Breast epithelium (tissue), 4 donors: ENCODE measurements at regions not wholly inside any gene's neighbourhood (a gene's known extent, or its start where the extent isn't known, plus 50 kb on each side); places are given as distances from the start of the nearest gene placed in this dataset.

ENCODE experiments used
- DNase-seq, 2 donors: peaks; one replicate each; pipeline ENCODE4 v3.0.0-alpha.2; 2019; ENCODE audit warnings: low spot score in 2 of 2
- H3K27ac ChIP-seq, 2 donors: fragments of 200-600 bp; sonication (generic) in 1 of 2; one replicate each; pipeline ENCODE4 v1.5.1; 2016 to 2019; ENCODE audit warnings: mild to moderate bottlenecking in 1 of 2
- H3K27me3 ChIP-seq, 2 donors: fragments of 200-600 bp; sonication (generic) in 1 of 2; one replicate each; pipeline versions ENCODE4 v1.5.1 to v1.6.0; 2017 to 2019; ENCODE audit warnings: control low read depth in 1 of 2, mild to moderate bottlenecking in 1 of 2
- H3K36me3 ChIP-seq: fragments of 200-600 bp; one replicate; pipeline ENCODE4 v1.5.1; 2019
- H3K4me1 ChIP-seq, 2 donors: fragments of 200-600 bp; sonication (generic); one replicate each; pipeline ENCODE4 v1.5.1; 2016 to 2019; ENCODE audit warnings: control low read depth in 1 of 2
- H3K4me3 ChIP-seq, 3 donors: fragments of 200-600 bp; sonication (generic); 1 replicate in 2 of 3; 2 replicates in 1 of 3; pipeline ENCODE4 v1.5.1; 2016 to 2019; ENCODE audit warnings: mild to moderate bottlenecking in 3 of 3, moderate library complexity in 2 of 3
- H3K9me3 ChIP-seq, 2 donors: fragments of 200-600 bp; sonication (generic) in 1 of 2; one replicate each; pipeline ENCODE4 v1.5.1; 2016 to 2019; ENCODE audit warnings: control low read depth in 1 of 2
- POLR2A ChIP-seq: fragments of 450-650 bp; IDR thresholded peaks from one replicate; pipeline ENCODE4 v1.6.1; 2016; ENCODE audit warnings: antibody characterized with exemption, mild to moderate bottlenecking, moderate library complexity
- POLR2AphosphoS5 ChIP-seq, 3 donors: sonication (generic); formaldehyde crosslinking; IDR thresholded peaks; one replicate each; pipeline ENCODE4 v1.6.1; 2017; ENCODE audit warnings: antibody characterized with exemption in 3 of 3
- intact Hi-C: fragments of 100-400 bp; cut with DNase I; formaldehyde crosslinking; loops from one replicate; pipeline ENCODE4 v1.15.1; 2023; ENCODE audit warnings: low total_unique reads
- TF ChIP-seq, protein P1 (sequence below), 3 donors: fragments of 450-650 bp; IDR thresholded peaks; one replicate each; pipeline ENCODE4 v1.5.1; 2016 to 2017; ENCODE audit warnings: antibody characterized with exemption in 3 of 3, mild to moderate bottlenecking in 3 of 3, moderate library complexity in 3 of 3

DNA sequence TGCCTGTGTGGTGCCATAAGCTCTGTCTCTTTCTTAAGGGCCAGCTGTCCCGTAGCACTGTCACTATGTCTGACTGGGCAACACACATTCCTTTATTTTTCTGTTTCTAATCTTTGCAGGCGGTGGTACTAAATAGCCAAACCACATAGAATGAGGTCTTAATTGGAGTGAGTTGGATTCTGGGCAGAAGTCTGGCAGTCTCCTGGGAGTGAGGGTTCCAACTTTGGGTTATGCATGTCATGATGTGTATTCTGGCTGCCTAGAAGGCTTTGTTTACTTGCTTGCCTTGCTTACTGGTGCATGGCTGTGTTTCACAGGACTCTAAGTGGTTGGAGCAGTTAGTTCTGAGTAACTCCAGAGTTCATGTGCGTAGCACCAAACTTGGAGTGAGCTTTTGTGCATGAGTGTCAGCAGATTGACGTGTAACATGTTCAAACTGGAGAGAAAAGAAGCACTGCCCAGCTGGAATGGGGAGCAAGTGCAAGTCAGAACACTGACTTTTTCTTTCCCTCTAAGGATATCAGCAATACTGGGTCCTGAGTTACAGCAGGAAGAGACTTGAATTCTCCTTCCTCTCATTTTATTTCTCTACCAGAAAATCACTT is 185.8 kb downstream of the PCSK1 start:
- no peaks in the 10 kb centered on the region for H3K27me3 ChIP-seq
- H3K36me3 ChIP-seq, result no peaks in the 10 kb centered on the region
- peak in 1 of 2 donors; percentile 21 for DNase-seq
- TF ChIP-seq POLR2A (no peak), POLR2AphosphoS5 (IDR thresholded peaks at IDR 0.05) (peak in 1 of 3 donors; percentile 21)
- no peaks in the 10 kb centered on the region for H3K9me3 ChIP-seq
- intact Hi-C loops, result no loop called here
- H3K4me1 ChIP-seq, result no peaks in the 10 kb centered on the region
- H3K4me3 ChIP-seq, result no peak overlapping the region
- peak overlapping the region; percentile 64 to 71 for H3K27ac ChIP-seq

DNA sequence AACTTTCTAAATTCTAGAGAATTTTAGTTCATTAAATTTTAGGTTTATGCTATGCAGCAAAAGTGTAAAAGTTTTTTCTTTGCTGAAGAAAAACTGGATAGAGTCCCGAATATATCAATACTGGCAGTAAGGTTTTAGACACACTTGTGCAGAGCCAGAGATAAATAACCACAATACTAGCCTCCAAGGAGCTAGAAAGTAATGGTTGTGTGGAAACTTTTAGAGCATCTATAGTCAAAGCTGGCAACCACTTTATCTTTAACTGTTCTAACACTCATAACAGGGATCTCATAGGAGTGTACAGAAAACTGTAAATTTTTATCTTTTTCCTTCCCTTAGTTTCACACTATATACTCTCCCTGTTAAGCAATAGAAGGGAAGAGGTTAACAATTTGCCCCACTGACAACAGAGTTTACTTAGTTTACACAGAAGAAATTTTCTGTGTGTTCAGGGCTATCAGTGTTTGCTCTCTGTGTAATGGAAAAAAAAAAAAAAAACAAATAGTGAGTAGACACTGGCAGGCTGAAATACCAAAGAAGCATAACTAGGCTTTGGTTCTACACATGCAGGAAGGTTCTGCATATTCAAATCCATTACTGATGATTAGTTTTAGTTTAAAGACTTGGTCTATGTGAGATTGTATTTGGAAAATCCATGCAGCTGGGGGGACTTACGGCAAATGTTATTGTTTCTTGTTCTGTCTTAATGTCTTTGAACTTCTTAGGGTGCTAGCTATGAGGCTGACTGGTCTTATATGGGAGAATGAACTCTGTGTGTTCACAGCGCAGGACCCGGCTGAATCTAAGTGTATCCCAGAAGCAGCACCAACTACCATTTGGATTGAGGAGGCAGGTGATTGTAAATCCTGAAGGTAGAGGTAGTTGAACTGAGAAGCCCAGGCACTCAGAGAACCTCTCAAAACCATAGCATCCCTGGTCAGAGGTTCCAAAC is 187.6 kb downstream of the PCSK1 start:
- TF ChIP-seq POLR2A (no peak), POLR2AphosphoS5 (IDR thresholded peaks at IDR 0.05) (no peak)
- TF ChIP-seq, protein P1, sequence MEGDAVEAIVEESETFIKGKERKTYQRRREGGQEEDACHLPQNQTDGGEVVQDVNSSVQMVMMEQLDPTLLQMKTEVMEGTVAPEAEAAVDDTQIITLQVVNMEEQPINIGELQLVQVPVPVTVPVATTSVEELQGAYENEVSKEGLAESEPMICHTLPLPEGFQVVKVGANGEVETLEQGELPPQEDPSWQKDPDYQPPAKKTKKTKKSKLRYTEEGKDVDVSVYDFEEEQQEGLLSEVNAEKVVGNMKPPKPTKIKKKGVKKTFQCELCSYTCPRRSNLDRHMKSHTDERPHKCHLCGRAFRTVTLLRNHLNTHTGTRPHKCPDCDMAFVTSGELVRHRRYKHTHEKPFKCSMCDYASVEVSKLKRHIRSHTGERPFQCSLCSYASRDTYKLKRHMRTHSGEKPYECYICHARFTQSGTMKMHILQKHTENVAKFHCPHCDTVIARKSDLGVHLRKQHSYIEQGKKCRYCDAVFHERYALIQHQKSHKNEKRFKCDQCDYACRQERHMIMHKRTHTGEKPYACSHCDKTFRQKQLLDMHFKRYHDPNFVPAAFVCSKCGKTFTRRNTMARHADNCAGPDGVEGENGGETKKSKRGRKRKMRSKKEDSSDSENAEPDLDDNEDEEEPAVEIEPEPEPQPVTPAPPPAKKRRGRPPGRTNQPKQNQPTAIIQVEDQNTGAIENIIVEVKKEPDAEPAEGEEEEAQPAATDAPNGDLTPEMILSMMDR (IDR thresholded peaks at IDR 0.05), result no peak
- Histone ChIP-seq H3K4me3 (no peak overlapping the region), H3K9me3 (no peaks in the 10 kb centered on the region), H3K36me3 (no peaks in the 10 kb centered on the region), H3K27me3 (no peaks in the 10 kb centered on the region), H3K27ac (no peak overlapping the region), H3K4me1 (no peaks in the 10 kb centered on the region)
- intact Hi-C loops, result no loop called here
- no peak for DNase-seq

DNA sequence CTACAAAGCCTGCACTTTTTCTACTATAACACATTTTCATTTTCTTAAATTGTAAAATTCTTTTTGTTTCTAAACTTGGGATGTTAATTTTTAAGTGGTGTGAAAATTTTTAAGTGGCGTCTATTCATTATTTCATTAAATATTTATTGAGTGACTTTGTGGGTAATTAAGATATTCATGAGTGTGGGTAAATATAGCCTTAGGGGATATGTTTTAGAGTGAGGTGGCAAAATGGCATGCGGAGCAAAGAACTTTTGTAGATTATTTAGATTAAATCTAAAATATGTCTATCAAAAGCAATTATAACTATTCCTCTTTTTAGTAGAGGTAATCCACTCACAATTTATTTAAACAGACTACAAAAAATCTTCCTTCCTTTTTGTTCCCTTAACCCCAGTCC is 188.4 kb downstream of the PCSK1 start:
- DNase-seq, result no peak
- intact Hi-C loops, result no loop called here
- no peak for TF ChIP-seq POLR2A
- Histone ChIP-seq H3K27ac (no peak overlapping the region), H3K27me3 (no peaks in the 10 kb centered on the region), H3K9me3 (no peaks in the 10 kb centered on the region), H3K4me3 (no peak overlapping the region), H3K36me3 (no peaks in the 10 kb centered on the region), H3K4me1 (no peaks in the 10 kb centered on the region)

DNA sequence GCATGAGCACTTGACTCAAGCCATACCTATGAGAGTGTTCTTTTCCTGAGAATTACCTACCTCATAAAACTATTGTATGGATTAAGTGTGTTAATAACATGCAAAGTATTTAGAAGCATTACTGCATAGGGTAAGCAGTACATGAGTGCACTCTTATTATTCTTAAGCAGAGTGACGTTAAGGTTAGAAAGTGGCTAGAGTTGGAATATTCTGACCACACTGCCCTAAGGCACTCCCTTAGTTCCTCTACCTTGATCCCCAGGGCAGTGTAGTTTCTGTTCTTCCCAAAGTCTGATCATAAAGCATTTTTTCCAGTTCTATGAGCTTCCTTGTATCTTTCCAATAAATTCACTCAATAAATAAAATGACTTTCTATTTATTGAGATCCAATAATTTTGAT is 189.2 kb downstream of the PCSK1 start:
- no peaks in the 10 kb centered on the region for H3K4me1 ChIP-seq
- DNase-seq, result no peak
- H3K9me3 ChIP-seq, result no peaks in the 10 kb centered on the region
- TF ChIP-seq, protein P1 (IDR thresholded peaks at IDR 0.05), result no peak
- TF ChIP-seq POLR2AphosphoS5 (IDR thresholded peaks at IDR 0.05) (no peak), POLR2A (no peak)
- intact Hi-C loops, result no loop called here
- no peaks in the 10 kb centered on the region for H3K27me3 ChIP-seq
- H3K36me3 ChIP-seq, result no peaks in the 10 kb centered on the region
- no peak overlapping the region for H3K4me3 ChIP-seq
- no peak overlapping the region for H3K27ac ChIP-seq

DNA sequence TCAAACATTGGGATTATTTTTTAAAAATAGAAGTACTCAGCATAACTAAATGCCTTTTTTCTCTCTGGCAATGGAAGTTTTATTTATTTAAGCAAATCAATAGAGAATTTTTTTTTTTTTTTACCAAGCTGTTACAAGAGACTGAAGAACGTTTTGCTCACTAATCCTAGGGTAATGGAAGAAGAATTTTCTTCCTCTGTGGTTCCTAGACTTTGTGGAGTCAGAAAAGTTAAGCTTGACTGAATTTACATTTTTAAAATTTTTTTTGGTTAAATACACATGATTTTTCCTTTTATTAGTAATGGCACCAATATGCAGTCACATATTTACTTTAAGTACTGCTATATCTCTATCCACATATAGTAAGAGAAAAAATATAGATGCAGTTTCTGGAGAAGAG is 189.8 kb downstream of the PCSK1 start:
- no peaks in the 10 kb centered on the region for H3K36me3 ChIP-seq
- DNase-seq, result no peak
- intact Hi-C loops, result no loop called here
- TF ChIP-seq POLR2A (no peak), POLR2AphosphoS5 (IDR thresholded peaks at IDR 0.05) (no peak)
- TF ChIP-seq, protein P1 (IDR thresholded peaks at IDR 0.05), result no peak
- no peaks in the 10 kb centered on the region for H3K4me1 ChIP-seq
- no peaks in the 10 kb centered on the region for H3K27me3 ChIP-seq
- no peak overlapping the region for H3K27ac ChIP-seq
- no peaks in the 10 kb centered on the region for H3K9me3 ChIP-seq
- no peak overlapping the region for H3K4me3 ChIP-seq

DNA sequence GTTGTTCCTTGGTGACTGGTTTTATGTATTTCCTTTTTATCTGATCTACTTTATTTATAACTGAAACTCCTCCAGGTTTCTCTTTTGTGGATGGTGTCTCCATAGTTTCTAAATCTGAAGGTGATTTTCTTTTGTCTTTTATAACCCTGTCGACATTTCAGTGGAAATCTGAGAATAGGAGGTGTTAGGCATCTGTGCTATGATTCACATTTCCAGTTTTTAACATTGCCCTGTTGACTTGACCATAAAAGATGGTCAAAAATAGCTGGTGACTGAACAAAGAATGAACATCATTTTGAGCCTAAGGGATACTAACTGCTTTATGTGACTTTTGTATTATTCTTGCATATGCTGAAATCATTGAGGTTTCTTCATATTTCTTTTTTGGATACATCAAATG is 190.5 kb downstream of the PCSK1 start:
- no peak overlapping the region for H3K27ac ChIP-seq
- H3K9me3 ChIP-seq, result no peaks in the 10 kb centered on the region
- H3K36me3 ChIP-seq, result peaks cover 4% of the 10 kb centered on the region
- intact Hi-C loops, result no loop called here
- TF ChIP-seq, protein P1 (IDR thresholded peaks at IDR 0.05), result no peak
- TF ChIP-seq POLR2A (no peak), POLR2AphosphoS5 (IDR thresholded peaks at IDR 0.05) (no peak)
- no peaks in the 10 kb centered on the region for H3K4me1 ChIP-seq
- DNase-seq, result no peak
- H3K27me3 ChIP-seq, result no peaks in the 10 kb centered on the region
- no peak overlapping the region for H3K4me3 ChIP-seq
